Panc1 (cell line): ENCODE measurements at regions not wholly inside any gene's neighbourhood (a gene's known extent, or its start where the extent isn't known, plus 50 kb on each side); places are given as distances from the start of the nearest gene placed in this dataset.

Experiments used
- ATAC-seq: fragments of 200-7000 bp; cut with Tn5 transposase; 2 replicates; pipeline ENCODE4 v1.9.1; 2020; ENCODE audit warnings: mild to moderate bottlenecking, moderate library complexity
- BruUV-seq: library from RNA; stranded (reverse); fragments of 400-500 nt; replicated peaks from 2 replicates; lab custom pipeline; 2021; lab: Mats Ljungman, UMichigan
- CTCF ChIA-PET: fragments of 300-600 bp; sonication (Branson Sonifier 250); formaldehyde crosslinking; loops from one replicate; lab custom pipeline; 2022; ENCODE audit warnings: antibody characterized with exemption; lab: Charles Lee
- POLR2A ChIA-PET: fragments of 300-600 bp; sonication (Branson Sonifier 250); formaldehyde crosslinking; loops from one replicate; lab custom pipeline; 2022; ENCODE audit warnings: antibody characterized with exemption; lab: Charles Lee
- DNase-seq: peaks from one replicate; pipeline ENCODE4 v3.0.0-alpha.2; 2010; ENCODE audit warnings: low read depth, low spot score
- H3K27ac ChIP-seq: 2 replicates; pipeline ENCODE4 v1.5.1; 2011; ENCODE audit warnings: mild to moderate bottlenecking, low read length, inconsistent platforms
- H3K27me3 ChIP-seq: fragments of 200-500 bp; sonication (Bioruptor generic); 2 replicates; pipeline ENCODE4 v1.6.0; 2014; ENCODE audit warnings: low read length, inconsistent platforms; ENCODE audit not compliant: control insufficient read depth, insufficient read depth
- H3K36me3 ChIP-seq: fragments of 200-500 bp; sonication (Bioruptor generic); 2 replicates; pipeline ENCODE4 v1.5.1; 2014; ENCODE audit warnings: inconsistent platforms, mild to moderate bottlenecking, low read length, moderate library complexity; ENCODE audit not compliant: control insufficient read depth, insufficient read depth
- H3K4me1 ChIP-seq: 2 replicates; pipeline ENCODE4 v1.5.1; 2011; ENCODE audit warnings: inconsistent platforms, mild to moderate bottlenecking, low read length, moderate library complexity; ENCODE audit not compliant: control insufficient read depth, insufficient read depth
- H3K4me3 ChIP-seq, 2 experiments: 2 replicates each; pipeline ENCODE4 v1.5.1; 2011 to 2012; ENCODE audit warnings: low read depth in 2 of 2, low read length in 2 of 2, mild to moderate bottlenecking in 2 of 2, inconsistent platforms in 1 of 2, moderate library complexity in 1 of 2
- H3K9me3 ChIP-seq: fragments of 200-500 bp; sonication (Bioruptor generic); 2 replicates; pipeline ENCODE4 v1.5.1; 2014; ENCODE audit warnings: low read depth, mild to moderate bottlenecking, inconsistent platforms, low read length, moderate library complexity; ENCODE audit not compliant: control insufficient read depth, insufficient read depth
- CTCF ChIP-seq: fragments of 450-650 bp; IDR thresholded peaks from 2 replicates; pipeline ENCODE4 v1.5.1; 2017; ENCODE audit warnings: mild to moderate bottlenecking
- POLR2AphosphoS5 ChIP-seq: IDR thresholded peaks from 2 replicates; pipeline ENCODE4 v1.6.1; 2012; ENCODE audit warnings: mild to moderate bottlenecking, low read depth, low read length, moderate library complexity
- REST ChIP-seq, 2 experiments: IDR thresholded peaks; 2 replicates each; pipeline ENCODE4 v1.6.1; 2011 to 2012; ENCODE audit warnings: low read depth in 2 of 2, control low read depth in 1 of 2, low read length in 1 of 2, mild to moderate bottlenecking in 1 of 2, moderate library complexity in 1 of 2; ENCODE audit not compliant: insufficient read depth in 1 of 2
- SIN3A ChIP-seq: IDR thresholded peaks from 2 replicates; pipeline ENCODE4 v1.6.1; 2012; ENCODE audit warnings: low read depth, mild to moderate bottlenecking, low read length, moderate library complexity, borderline replicate concordance; ENCODE audit not compliant: insufficient read depth
- TCF7L2 ChIP-seq: IDR thresholded peaks from 2 replicates; pipeline ENCODE4 v1.6.1; 2011; ENCODE audit warnings: mild to moderate bottlenecking, low read depth, low read length, inconsistent platforms
- in situ Hi-C: cut with HindIII; loops from 2 replicates; pipeline ENCODE4 v1.10.0; 2016; ENCODE audit warnings: low sequenced_read_pairs, low pct_unique_long_range_greater_than_20kb
- intact Hi-C: fragments of 100-400 bp; cut with micrococcal nuclease; formaldehyde crosslinking; loops from one replicate; pipeline ENCODE4 v1.10.0; 2022; ENCODE audit not compliant: unreplicated experiment

GRCh38 chr9:107710546-107710945 lies 221.0 kb upstream of the KLF4 start:
- TF ChIP-seq REST (IDR thresholded peaks at IDR 0.05; ENCODE audit: insufficient read depth in 1 of 2, low read depth in 2 of 2, low read length in 1 of 2) (no peak), SIN3A (no peak), POLR2AphosphoS5 (no peak), CTCF (no peak), TCF7L2 (no peak)
- no peaks in the 10 kb centered on the region for H3K36me3 ChIP-seq
- in situ Hi-C loops: no loop called here
- no peak overlapping the region for H3K4me3 ChIP-seq
- H3K9me3 ChIP-seq: no peaks in the 10 kb centered on the region
- H3K27ac ChIP-seq: no peak overlapping the region
- POLR2A ChIA-PET: no interaction called here
- no peaks in the 10 kb centered on the region for H3K4me1 ChIP-seq
- H3K27me3 ChIP-seq: no peaks in the 10 kb centered on the region
- intact Hi-C loops: no loop called here
- DNase-seq (no peak), ATAC-seq (no peak)
- CTCF ChIA-PET: no interaction called here
- no TSS peak for BruUV-seq

GRCh38 chr9:107708791-107709190 lies 219.2 kb upstream of the KLF4 start:
- H3K36me3 ChIP-seq: no peaks in the 10 kb centered on the region
- ChIA-PET POLR2A (no interaction called here), CTCF (no interaction called here)
- no peaks in the 10 kb centered on the region for H3K27me3 ChIP-seq
- no peak overlapping the region for H3K27ac ChIP-seq
- ATAC-seq: no peak
- no peaks in the 10 kb centered on the region for H3K4me1 ChIP-seq
- in situ Hi-C loops: no loop called here
- intact Hi-C loops: no loop called here
- TF ChIP-seq TCF7L2: no peak
- no peak for TF ChIP-seq SIN3A
- no peak for TF ChIP-seq CTCF
- no peak for TF ChIP-seq REST (IDR thresholded peaks at IDR 0.05; ENCODE audit: insufficient read depth in 1 of 2, low read depth in 2 of 2, low read length in 1 of 2)
- TF ChIP-seq POLR2AphosphoS5: no peak
- no peak for DNase-seq
- H3K4me3 ChIP-seq: no peak overlapping the region
- no TSS peak for BruUV-seq
- no peaks in the 10 kb centered on the region for H3K9me3 ChIP-seq
